ENCODE measurements at regions not wholly inside any gene's neighbourhood (a gene's known extent, or its start where the extent isn't known, plus 50 kb on each side); places are given as distances from the start of the nearest gene placed in this dataset.
"Not testable (repeated sequence)": the region's sequence is repeated elsewhere in the genome, so short reads cannot be mapped to it uniquely, and the experiment has no call there.

DNA sequence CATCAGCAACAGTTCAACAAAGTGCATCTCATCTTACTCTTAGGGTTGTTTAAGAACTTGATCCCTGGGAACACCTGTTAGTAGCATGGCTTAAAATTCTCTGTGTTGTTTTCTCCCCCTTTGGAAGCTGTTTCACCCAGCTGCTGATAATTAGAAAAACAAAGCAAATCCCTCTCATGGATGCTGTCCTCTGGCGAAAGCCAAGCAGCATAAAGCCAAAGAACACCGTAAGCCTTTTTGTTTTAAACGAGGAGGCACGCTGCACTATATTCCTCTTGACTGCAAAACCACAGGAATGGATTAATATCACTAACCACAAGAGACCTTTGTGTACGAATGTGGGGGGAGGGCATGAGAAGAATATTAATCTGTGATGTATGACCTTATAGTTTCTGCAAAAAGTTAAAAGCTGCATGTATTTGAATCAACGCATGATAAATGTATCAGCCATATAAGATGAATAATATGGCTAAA lies 923.2 kb downstream of the LTN1 start:
- no peak for TF ChIP-seq MYC (IDR thresholded peaks at IDR 0.05; ENCODE audit: low read depth, low read length)
- TF ChIP-seq MAX (IDR thresholded peaks at IDR 0.05; ENCODE audit: low read depth, low read length), result no peak
- TF ChIP-seq POLR2A (IDR thresholded peaks at IDR 0.05; ENCODE audit: extremely low read depth, insufficient read length), result no peak
- TF ChIP-seq, protein P1, sequence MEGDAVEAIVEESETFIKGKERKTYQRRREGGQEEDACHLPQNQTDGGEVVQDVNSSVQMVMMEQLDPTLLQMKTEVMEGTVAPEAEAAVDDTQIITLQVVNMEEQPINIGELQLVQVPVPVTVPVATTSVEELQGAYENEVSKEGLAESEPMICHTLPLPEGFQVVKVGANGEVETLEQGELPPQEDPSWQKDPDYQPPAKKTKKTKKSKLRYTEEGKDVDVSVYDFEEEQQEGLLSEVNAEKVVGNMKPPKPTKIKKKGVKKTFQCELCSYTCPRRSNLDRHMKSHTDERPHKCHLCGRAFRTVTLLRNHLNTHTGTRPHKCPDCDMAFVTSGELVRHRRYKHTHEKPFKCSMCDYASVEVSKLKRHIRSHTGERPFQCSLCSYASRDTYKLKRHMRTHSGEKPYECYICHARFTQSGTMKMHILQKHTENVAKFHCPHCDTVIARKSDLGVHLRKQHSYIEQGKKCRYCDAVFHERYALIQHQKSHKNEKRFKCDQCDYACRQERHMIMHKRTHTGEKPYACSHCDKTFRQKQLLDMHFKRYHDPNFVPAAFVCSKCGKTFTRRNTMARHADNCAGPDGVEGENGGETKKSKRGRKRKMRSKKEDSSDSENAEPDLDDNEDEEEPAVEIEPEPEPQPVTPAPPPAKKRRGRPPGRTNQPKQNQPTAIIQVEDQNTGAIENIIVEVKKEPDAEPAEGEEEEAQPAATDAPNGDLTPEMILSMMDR (IDR thresholded peaks at IDR 0.05; ENCODE audit: low read depth, low read length), result no peak
- H3K4me3 ChIP-seq (ENCODE audit: low read depth, low read length), result no peak overlapping the region
- no peak for DNase-seq (ENCODE audit: low read depth)

DNA sequence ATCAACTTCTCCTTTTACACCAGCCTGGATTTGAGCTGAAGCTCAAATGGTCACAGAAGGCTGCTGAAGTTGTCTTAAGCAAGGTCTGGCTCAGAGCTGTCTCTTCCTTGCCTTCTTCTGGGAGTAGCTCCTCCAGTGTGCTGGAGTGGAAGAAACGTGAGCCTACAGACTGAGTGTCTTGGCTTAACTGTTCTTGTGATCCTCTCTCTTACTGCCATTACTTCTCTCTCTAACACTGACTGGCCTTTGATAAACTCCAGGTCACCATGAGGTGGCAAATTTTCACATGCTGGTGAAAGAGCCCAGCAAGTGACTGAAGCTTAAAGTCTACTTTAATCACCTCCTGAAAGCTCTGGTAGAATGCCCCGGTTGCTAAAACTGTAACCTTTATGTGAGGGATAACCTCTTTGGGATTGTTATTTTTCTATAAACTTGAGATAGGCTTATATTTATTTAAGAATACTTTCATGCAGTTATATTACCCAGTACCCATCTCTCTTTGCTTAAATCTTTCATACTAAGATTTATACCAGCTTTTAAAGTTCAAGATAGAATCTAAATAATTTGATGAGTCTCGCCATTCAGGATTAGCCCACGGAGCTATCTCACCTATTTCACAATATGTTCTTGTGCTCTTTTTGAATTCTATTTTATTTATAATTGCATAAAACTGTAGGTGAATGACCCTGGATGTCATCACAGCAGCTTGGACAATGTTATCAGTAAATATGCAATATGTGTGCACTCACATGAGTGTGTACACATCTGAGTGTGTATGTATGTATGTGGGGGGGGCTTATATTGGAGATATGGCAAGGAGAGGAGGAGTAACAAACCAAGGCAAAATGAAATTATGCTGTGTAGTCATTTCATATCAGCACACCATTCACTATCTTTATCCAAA lies 924.0 kb downstream of the LTN1 start:
- H3K4me3 ChIP-seq (ENCODE audit: low read depth, low read length), result no peak overlapping the region
- TF ChIP-seq POLR2A (IDR thresholded peaks at IDR 0.05; ENCODE audit: extremely low read depth, insufficient read length) (no peak), MAX (IDR thresholded peaks at IDR 0.05; ENCODE audit: low read depth, low read length) (no peak)
- TF ChIP-seq, protein P1 (IDR thresholded peaks at IDR 0.05; ENCODE audit: low read depth, low read length), result no peak
- DNase-seq (ENCODE audit: low read depth), result no peak

GRCh38 chr21:28066596-28067387 lies 925.9 kb downstream of the LTN1 start:
- H3K4me3 ChIP-seq (ENCODE audit: low read depth, low read length), result no peak overlapping the region
- TF ChIP-seq MAX (IDR thresholded peaks at IDR 0.05; ENCODE audit: low read depth, low read length) (no peak), MYC (IDR thresholded peaks at IDR 0.05; ENCODE audit: low read depth, low read length) (no peak), POLR2A (IDR thresholded peaks at IDR 0.05; ENCODE audit: extremely low read depth, insufficient read length) (no peak)
- no peak for DNase-seq (ENCODE audit: low read depth)

- TF ChIP-seq MYC (IDR thresholded peaks at IDR 0.05; ENCODE audit: low read depth, low read length), result no peak
- TF ChIP-seq MAX (IDR thresholded peaks at IDR 0.05; ENCODE audit: low read depth, low read length), result no peak
- no peak for TF ChIP-seq POLR2A (IDR thresholded peaks at IDR 0.05; ENCODE audit: extremely low read depth, insufficient read length)
- TF ChIP-seq, protein P1 (IDR thresholded peaks at IDR 0.05; ENCODE audit: low read depth, low read length), result no peak
- no peak overlapping the region for H3K4me3 ChIP-seq (ENCODE audit: low read depth, low read length)
- DNase-seq (ENCODE audit: low read depth), result no peak
These were observed 926.6 kb downstream of the LTN1 start for GRCh38 chr21:28066076-28066475.

GRCh38 chr21:28063241-28064216 lies 929.1 kb downstream of the LTN1 start:
- no peak overlapping the region for H3K4me3 ChIP-seq (ENCODE audit: low read depth, low read length)
- TF ChIP-seq MYC (IDR thresholded peaks at IDR 0.05; ENCODE audit: low read depth, low read length), result no peak
- TF ChIP-seq, protein P1 (IDR thresholded peaks at IDR 0.05; ENCODE audit: low read depth, low read length), result no peak
- no peak for TF ChIP-seq MAX (IDR thresholded peaks at IDR 0.05; ENCODE audit: low read depth, low read length)
- TF ChIP-seq POLR2A (IDR thresholded peaks at IDR 0.05; ENCODE audit: extremely low read depth, insufficient read length), result no peak
- no peak for DNase-seq (ENCODE audit: low read depth)

GRCh38 chr21:28052956-28053355 lies 939.7 kb downstream of the LTN1 start:
- not testable (repeated sequence) for H3K4me3 ChIP-seq (ENCODE audit: low read depth, low read length); DNase-seq (ENCODE audit: low read depth)

Measured in NB4 (cell line).